SK-N-SH (cell line): ENCODE measurements at regions not wholly inside any gene's neighbourhood (a gene's known extent, or its start where the extent isn't known, plus 50 kb on each side); places are given as distances from the start of the nearest gene placed in this dataset.

Experiments used
- CTCF ChIA-PET: fragments of 300-600, 350-600 bp; formaldehyde crosslinking; extraction: SDS; loops from one replicate; lab custom pipeline; 2021; lab: Yijun Ruan, JAX
- POLR2A ChIA-PET: fragments of 350-600 bp; sonication (Branson Sonifier 250); formaldehyde crosslinking; extraction: SDS; loops from one replicate; lab custom pipeline; 2020; ENCODE audit warnings: antibody characterized with exemption, inconsistent platforms; lab: Yijun Ruan, JAX
- DNase-seq: peaks from one replicate; pipeline ENCODE4 v3.0.0; 2012
- H2AFZ ChIP-seq: fragments of 200-600 bp; sonication (generic); 2 replicates; pipeline ENCODE4 v1.8.1; 2016; ENCODE audit warnings: antibody characterized with exemption, mild to moderate bottlenecking, low read depth
- H3F3A ChIP-seq: fragments of 200-600 bp; sonication (generic); replicated peaks from 2 replicates; pipeline ENCODE3; 2016; ENCODE audit warnings: antibody characterized with exemption, mild to moderate bottlenecking; ENCODE audit not compliant: insufficient read depth
- H3K27ac ChIP-seq, 2 experiments: fragments of 200-500 bp in 1 of 2; fragments of 200-600 bp in 1 of 2; sonication (Bioruptor generic) in 1 of 2; sonication (generic), shearing (Covaris generic) in 1 of 2; 2 replicates each; pipeline versions ENCODE4 v1.5.1 to v1.6.1; 2014 to 2016; ENCODE audit warnings: low read depth in 2 of 2, inconsistent platforms in 1 of 2, low read length in 1 of 2, mild to moderate bottlenecking in 1 of 2, mixed read lengths in 1 of 2
- H3K27me3 ChIP-seq: fragments of 200-600 bp; sonication (generic), shearing (Covaris generic); 2 replicates; pipeline ENCODE4 v1.6.1; 2016; ENCODE audit warnings: mixed run types; ENCODE audit not compliant: insufficient read depth
- H3K36me3 ChIP-seq, 2 experiments: fragments of 200-500 bp in 1 of 2; fragments of 200-600 bp in 1 of 2; sonication (Bioruptor generic) in 1 of 2; sonication (generic) in 1 of 2; replicated peaks in 1 of 2; 2 replicates each; pipeline versions ENCODE3 to v1.5.1; 2014 to 2016; ENCODE audit warnings: low read length in 1 of 2, mild to moderate bottlenecking in 1 of 2; ENCODE audit not compliant: insufficient read depth in 2 of 2, control insufficient read depth in 1 of 2
- H3K4me1 ChIP-seq, 2 experiments: fragments of 200-500 bp in 1 of 2; fragments of 200-600 bp in 1 of 2; sonication (Bioruptor generic) in 1 of 2; sonication (generic), shearing (Covaris generic) in 1 of 2; 2 replicates each; pipeline versions ENCODE4 v1.5.1 to v1.6.1; 2014 to 2016; ENCODE audit warnings: low read depth in 1 of 2, low read length in 1 of 2, mixed run types in 1 of 2; ENCODE audit not compliant: insufficient read depth in 2 of 2, control insufficient read depth in 1 of 2
- H3K4me2 ChIP-seq: fragments of 200-600 bp; sonication (generic), shearing (Covaris generic); 2 replicates; pipeline ENCODE4 v1.6.1; 2017; ENCODE audit warnings: mixed run types
- H3K4me3 ChIP-seq, 2 experiments: fragments of 200-500 bp in 1 of 2; fragments of 200-600 bp in 1 of 2; sonication (Bioruptor generic) in 1 of 2; sonication (generic), shearing (Covaris generic) in 1 of 2; 2 replicates each; pipeline versions ENCODE4 v1.5.1 to v1.8.1; 2014 to 2016; ENCODE audit warnings: low read depth in 2 of 2, inconsistent platforms in 1 of 2, low read length in 1 of 2, mild to moderate bottlenecking in 1 of 2, mixed read lengths in 1 of 2, moderate library complexity in 1 of 2
- H3K79me2 ChIP-seq: fragments of 200-600 bp; sonication (generic); 2 replicates; pipeline ENCODE4 v1.8.1; 2017; ENCODE audit warnings: mild to moderate bottlenecking; ENCODE audit not compliant: insufficient read depth
- H3K9ac ChIP-seq: fragments of 200-600 bp; sonication (generic); 2 replicates; pipeline ENCODE4 v1.6.1; 2017; ENCODE audit warnings: mixed run types
- H3K9me2 ChIP-seq: fragments of 200-600 bp; sonication (generic); 2 replicates; pipeline ENCODE4 v1.6.1; 2017; ENCODE audit warnings: mixed run types
- H3K9me3 ChIP-seq: fragments of 200-600 bp; sonication (generic); 2 replicates; pipeline ENCODE4 v1.6.1; 2017; ENCODE audit warnings: mixed run types, mild to moderate bottlenecking, moderate library complexity
- H4K20me1 ChIP-seq: fragments of 200-600 bp; sonication (generic); 2 replicates; pipeline ENCODE4 v1.6.1; 2017; ENCODE audit warnings: mild to moderate bottlenecking, mixed run types; ENCODE audit not compliant: insufficient read depth
- ELF1 ChIP-seq: IDR thresholded peaks from 2 replicates; pipeline ENCODE4 v1.4.0; 2012
- FOSL2 ChIP-seq: IDR thresholded peaks from 2 replicates; pipeline ENCODE4 v1.4.0; 2012; ENCODE audit warnings: low read depth, mild to moderate bottlenecking, moderate library complexity, borderline replicate concordance
- GABPA ChIP-seq: IDR thresholded peaks from 2 replicates; pipeline ENCODE4 v1.4.0; 2012; ENCODE audit warnings: low read depth, mild to moderate bottlenecking
- IRF3 ChIP-seq: fragments of 150-350 bp; IDR thresholded peaks from 2 replicates; pipeline ENCODE4 v1.6.1; 2016; ENCODE audit warnings: mild to moderate bottlenecking, low read depth, low read length
- MAX ChIP-seq: IDR thresholded peaks from 2 replicates; pipeline ENCODE4 v1.4.0; 2012; ENCODE audit warnings: low read depth
- MEF2A ChIP-seq: IDR thresholded peaks from 2 replicates; pipeline ENCODE4 v1.4.0; 2012; ENCODE audit warnings: low read depth, borderline replicate concordance
- MXI1 ChIP-seq: IDR thresholded peaks from 2 replicates; pipeline ENCODE4 v1.6.1; 2012; ENCODE audit warnings: mild to moderate bottlenecking, low read depth, low read length, improper control_type of control experiment
- NRF1 ChIP-seq: IDR thresholded peaks from 2 replicates; pipeline ENCODE4 v1.6.1; 2012; ENCODE audit warnings: low read depth, mild to moderate bottlenecking, low read length
- PBX3 ChIP-seq: IDR thresholded peaks from 2 replicates; pipeline ENCODE4; 2012
- RAD21 ChIP-seq: IDR thresholded peaks from 2 replicates; pipeline ENCODE4 v1.6.1; 2012; ENCODE audit warnings: mild to moderate bottlenecking, low read length
- RCOR1 ChIP-seq: fragments of 150-350 bp; IDR thresholded peaks from 2 replicates; pipeline ENCODE4 v1.6.1; 2017; ENCODE audit warnings: antibody characterized with exemption, low read length
- RXRA ChIP-seq: IDR thresholded peaks from 2 replicates; pipeline ENCODE4 v1.4.0; 2012; ENCODE audit warnings: low read depth, mild to moderate bottlenecking, borderline replicate concordance
- TAF1 ChIP-seq: IDR thresholded peaks from 2 replicates; pipeline ENCODE4 v1.6.1; 2012; ENCODE audit warnings: low read depth, mild to moderate bottlenecking, low read length, moderate library complexity, borderline replicate concordance
- TCF12 ChIP-seq: IDR thresholded peaks from 2 replicates; pipeline ENCODE4 v1.4.0; 2012
- TEAD4 ChIP-seq: IDR thresholded peaks from 2 replicates; pipeline ENCODE4 v1.4.0; 2012; ENCODE audit warnings: mild to moderate bottlenecking, borderline replicate concordance; ENCODE audit not compliant: insufficient read depth
- USF1 ChIP-seq: IDR thresholded peaks from 2 replicates; pipeline ENCODE4 v1.4.0; 2012; ENCODE audit warnings: low read depth, borderline replicate concordance
- YY1 ChIP-seq: IDR thresholded peaks from 2 replicates; pipeline ENCODE4 v1.4.0; 2012; ENCODE audit warnings: low read depth, mild to moderate bottlenecking
- WGBS: methylation state at CpG from one replicate; pipeline ENCODE4 v1.1.6; 2017; ENCODE audit warnings: low lambda C conversion rate; 5-methylcytosine and 5-hydroxymethylcytosine counted together

- no peak for TF ChIP-seq MXI1
- TF ChIP-seq ELF1 = no peak
- no peak for TF ChIP-seq RAD21
- TF ChIP-seq YY1 = no peak
- TF ChIP-seq PBX3 = no peak
- TF ChIP-seq GABPA = no peak
These were observed 218.9 kb downstream of the PLOD2 start (continued) for GRCh38 chr3:145942052-145942451.

DNA sequence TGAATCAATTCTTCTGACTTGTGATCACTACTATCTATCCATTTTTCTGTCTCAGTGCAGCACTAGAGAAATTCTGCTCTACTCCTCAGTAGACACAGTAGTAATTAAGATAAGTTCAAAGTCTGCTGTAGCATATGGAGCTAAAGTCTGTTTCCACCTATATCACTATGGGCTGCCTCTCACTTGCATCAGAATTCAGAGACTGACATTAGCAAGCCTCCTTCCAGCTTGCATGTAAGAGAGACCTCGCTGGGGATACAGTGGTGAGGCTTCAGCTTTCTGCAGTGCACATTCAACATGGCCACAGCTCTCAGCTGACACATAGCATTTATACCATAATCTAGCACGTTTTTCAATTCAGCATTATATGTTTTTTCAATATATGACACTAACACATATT is 217.0 kb downstream of the PLOD2 start:
- H3K9ac ChIP-seq = no peak overlapping the region
- H3K79me2 ChIP-seq = no peaks in the 10 kb centered on the region
- no peaks in the 10 kb centered on the region for H4K20me1 ChIP-seq
- H3K27me3 ChIP-seq = no peaks in the 10 kb centered on the region; the same call in 1 of the 2 replicates
- no peaks in the 10 kb centered on the region for H3K4me1 ChIP-seq
- H3K36me3 ChIP-seq = no peaks in the 10 kb centered on the region
- no peak for DNase-seq
- H2AFZ ChIP-seq = no peak overlapping the region
- ChIA-PET CTCF (no interaction called here), POLR2A (no interaction called here)
- no peaks in the 10 kb centered on the region for H3K9me2 ChIP-seq
- TF ChIP-seq IRF3 (no peak), NRF1 (no peak), MAX (no peak), USF1 (no peak), RCOR1 (no peak), FOSL2 (no peak), TCF12 (no peak), GABPA (no peak), MEF2A (no peak), RXRA (no peak)
- H3F3A ChIP-seq = no peaks in the 10 kb centered on the region
- H3K4me3 ChIP-seq = no peak overlapping the region
- no peaks in the 10 kb centered on the region for H3K9me3 ChIP-seq
- H3K27ac ChIP-seq = no peak overlapping the region
- WGBS = 0% methylated on average over 2 of the region's 2 CpGs
- H3K4me2 ChIP-seq = no peak overlapping the region

GRCh38 chr3:145951441-145951840 is 209.5 kb downstream of the PLOD2 start:
- 7% methylated on average over 2 of the region's 2 CpGs for whole genome bisulfite sequencing
- Histone ChIP-seq H3K79me2 (no peaks in the 10 kb centered on the region), H3K9me3 (no peaks in the 10 kb centered on the region), H3K9ac (no peak overlapping the region), H3K27ac (no peak overlapping the region), H3K9me2 (no peaks in the 10 kb centered on the region), H3K4me3 (no peak overlapping the region), H3K36me3 (no peaks in the 10 kb centered on the region), H3K27me3 (no peaks in the 10 kb centered on the region), H3F3A (no peaks in the 10 kb centered on the region), H3K4me2 (no peak overlapping the region), H4K20me1 (no peaks in the 10 kb centered on the region), H3K4me1 (no peaks in the 10 kb centered on the region), H2AFZ (no peak overlapping the region)
- TF ChIP-seq TAF1 = no peak
- TF ChIP-seq ELF1 = no peak
- TF ChIP-seq TEAD4 = no peak
- TF ChIP-seq NRF1 = no peak
- ChIA-PET CTCF (no interaction called here), POLR2A (no interaction called here)
- no peak for DNase-seq
